Progenitor cell of endocrine pancreas (in vitro differentiated cells): ENCODE measurements at regions not wholly inside any gene's neighbourhood (a gene's known extent, or its start where the extent isn't known, plus 50 kb on each side); places are given as distances from the start of the nearest gene placed in this dataset.

Experiments used
- DNase-seq: peaks from one replicate; pipeline ENCODE4 v3.0.0; 2021; ENCODE audit warnings: low spot score; ENCODE audit not compliant: unreplicated experiment
- H3K27ac Mint-ChIP-seq: 2 replicates; pipeline ENCODE4 v1.8.0; 2021; ENCODE audit warnings: mild to moderate bottlenecking, moderate library complexity, mixed read lengths
- H3K27me3 Mint-ChIP-seq: 2 replicates; pipeline ENCODE4 v1.8.0; 2021; ENCODE audit warnings: mixed read lengths
- H3K36me3 Mint-ChIP-seq: 2 replicates; pipeline ENCODE4 v1.8.0; 2022; ENCODE audit warnings: mixed read lengths; ENCODE audit not compliant: insufficient read depth
- H3K4me1 Mint-ChIP-seq: 2 replicates; pipeline ENCODE4 v1.8.0; 2021; ENCODE audit warnings: low read depth, mixed read lengths
- H3K4me3 Mint-ChIP-seq: 2 replicates; pipeline ENCODE4 v1.8.0; 2021; ENCODE audit warnings: low read depth, mild to moderate bottlenecking, moderate library complexity, mixed read lengths
- H3K9me3 Mint-ChIP-seq: 2 replicates; pipeline ENCODE4 v1.8.0; 2021; ENCODE audit warnings: low read depth, mixed read lengths
- TF ChIP-seq, protein P1 (sequence below): fragments of 200-600 bp; sonication (generic); IDR thresholded peaks from one replicate; pipeline ENCODE4 v1.5.0; 2021; ENCODE audit warnings: antibody characterized with exemption, mild to moderate bottlenecking; ENCODE audit not compliant: unreplicated experiment

DNA sequence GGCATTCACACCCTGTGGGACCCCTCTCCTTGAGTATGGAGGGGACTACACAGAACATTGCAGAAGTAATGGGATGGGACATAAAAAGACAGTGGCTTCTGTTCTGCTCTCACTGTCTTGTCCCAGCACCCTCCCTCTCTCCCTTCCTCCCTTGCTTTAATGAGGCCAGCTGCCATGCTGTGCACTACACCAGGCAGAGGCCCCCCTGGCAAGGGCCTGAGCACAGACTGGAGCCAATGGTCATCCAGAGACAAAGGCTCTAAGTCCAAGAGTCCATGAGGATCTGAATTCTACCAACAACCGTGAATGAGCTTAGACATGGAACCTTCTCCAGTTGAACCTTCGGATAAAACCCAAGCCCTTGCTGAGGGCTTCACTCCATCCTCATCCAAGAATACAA lies 263.0 kb downstream of the NDUFA10 start:
- peaks cover 25% of the 10 kb centered on the region for H3K27me3 Mint-ChIP-seq
- no peaks in the 10 kb centered on the region for H3K9me3 Mint-ChIP-seq
- H3K4me3 Mint-ChIP-seq = no peak overlapping the region
- peaks cover 8% of the 10 kb centered on the region for H3K4me1 Mint-ChIP-seq
- DNase-seq = no peak
- TF ChIP-seq, protein P1, sequence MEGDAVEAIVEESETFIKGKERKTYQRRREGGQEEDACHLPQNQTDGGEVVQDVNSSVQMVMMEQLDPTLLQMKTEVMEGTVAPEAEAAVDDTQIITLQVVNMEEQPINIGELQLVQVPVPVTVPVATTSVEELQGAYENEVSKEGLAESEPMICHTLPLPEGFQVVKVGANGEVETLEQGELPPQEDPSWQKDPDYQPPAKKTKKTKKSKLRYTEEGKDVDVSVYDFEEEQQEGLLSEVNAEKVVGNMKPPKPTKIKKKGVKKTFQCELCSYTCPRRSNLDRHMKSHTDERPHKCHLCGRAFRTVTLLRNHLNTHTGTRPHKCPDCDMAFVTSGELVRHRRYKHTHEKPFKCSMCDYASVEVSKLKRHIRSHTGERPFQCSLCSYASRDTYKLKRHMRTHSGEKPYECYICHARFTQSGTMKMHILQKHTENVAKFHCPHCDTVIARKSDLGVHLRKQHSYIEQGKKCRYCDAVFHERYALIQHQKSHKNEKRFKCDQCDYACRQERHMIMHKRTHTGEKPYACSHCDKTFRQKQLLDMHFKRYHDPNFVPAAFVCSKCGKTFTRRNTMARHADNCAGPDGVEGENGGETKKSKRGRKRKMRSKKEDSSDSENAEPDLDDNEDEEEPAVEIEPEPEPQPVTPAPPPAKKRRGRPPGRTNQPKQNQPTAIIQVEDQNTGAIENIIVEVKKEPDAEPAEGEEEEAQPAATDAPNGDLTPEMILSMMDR = no peak
- H3K27ac Mint-ChIP-seq = no peak overlapping the region
- no peaks in the 10 kb centered on the region for H3K36me3 Mint-ChIP-seq

DNA sequence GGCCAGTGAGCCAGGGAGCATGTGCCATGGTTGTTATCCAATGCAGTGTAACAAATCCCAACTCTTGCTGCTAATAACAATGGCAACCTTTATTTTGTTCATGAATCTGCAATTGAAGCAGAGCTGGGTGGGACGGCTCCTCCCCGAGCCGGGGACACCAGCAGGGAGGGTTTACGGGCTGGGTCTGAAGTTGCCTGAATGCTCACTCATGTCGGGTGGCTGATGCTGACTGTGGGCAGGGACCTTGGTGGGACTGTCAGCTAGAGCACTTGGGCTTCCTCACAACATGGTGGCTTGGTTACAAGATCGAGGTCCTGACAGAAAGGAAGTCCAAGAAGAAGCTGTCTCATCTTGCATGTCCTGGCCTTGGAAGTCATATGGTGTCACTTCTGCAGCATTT lies 264.5 kb downstream of the NDUFA10 start:
- H3K27ac Mint-ChIP-seq = no peak overlapping the region
- H3K4me1 Mint-ChIP-seq = peaks cover 8% of the 10 kb centered on the region
- TF ChIP-seq, protein P1 = no peak
- H3K4me3 Mint-ChIP-seq = no peak overlapping the region
- H3K27me3 Mint-ChIP-seq = peaks cover 29% of the 10 kb centered on the region
- no peaks in the 10 kb centered on the region for H3K36me3 Mint-ChIP-seq
- H3K9me3 Mint-ChIP-seq = no peaks in the 10 kb centered on the region
- no peak for DNase-seq

DNA sequence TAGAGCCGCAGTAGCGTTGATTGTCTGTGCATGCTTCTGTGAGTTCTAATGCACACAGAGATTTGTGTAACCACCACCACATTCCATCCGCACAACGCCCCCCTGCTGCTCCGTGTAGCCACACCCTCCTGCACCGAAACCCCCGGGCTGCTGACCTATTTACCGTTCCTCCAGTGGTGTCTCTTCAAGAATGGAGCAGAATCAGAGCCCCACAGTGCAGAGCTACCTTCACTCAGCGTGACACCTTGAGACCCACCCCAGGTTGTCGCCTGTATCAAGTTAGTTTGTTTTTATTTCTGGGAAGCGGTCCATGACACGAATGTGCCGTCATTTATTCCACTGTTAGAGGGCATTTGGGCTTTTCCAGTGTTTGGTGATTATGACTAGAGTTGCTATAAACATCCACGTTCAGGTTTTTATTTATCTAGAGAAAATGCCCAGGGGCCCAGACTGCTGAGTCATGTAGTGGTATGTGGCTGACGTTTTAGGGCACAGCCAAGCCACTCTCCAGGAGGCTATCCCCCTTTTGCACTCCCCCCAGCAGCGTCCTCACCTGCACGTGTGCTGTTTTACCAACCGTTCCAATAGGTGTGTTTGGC lies 266.8 kb downstream of the NDUFA10 start:
- Mint-ChIP-seq H3K36me3 (no peaks in the 10 kb centered on the region), H3K27ac (peak overlapping the region; percentile 84), H3K4me1 (peaks cover 8% of the 10 kb centered on the region), H3K27me3 (peaks cover 27% of the 10 kb centered on the region), H3K4me3 (no peak overlapping the region), H3K9me3 (no peaks in the 10 kb centered on the region)
- TF ChIP-seq, protein P1 = no peak
- no peak for DNase-seq

DNA sequence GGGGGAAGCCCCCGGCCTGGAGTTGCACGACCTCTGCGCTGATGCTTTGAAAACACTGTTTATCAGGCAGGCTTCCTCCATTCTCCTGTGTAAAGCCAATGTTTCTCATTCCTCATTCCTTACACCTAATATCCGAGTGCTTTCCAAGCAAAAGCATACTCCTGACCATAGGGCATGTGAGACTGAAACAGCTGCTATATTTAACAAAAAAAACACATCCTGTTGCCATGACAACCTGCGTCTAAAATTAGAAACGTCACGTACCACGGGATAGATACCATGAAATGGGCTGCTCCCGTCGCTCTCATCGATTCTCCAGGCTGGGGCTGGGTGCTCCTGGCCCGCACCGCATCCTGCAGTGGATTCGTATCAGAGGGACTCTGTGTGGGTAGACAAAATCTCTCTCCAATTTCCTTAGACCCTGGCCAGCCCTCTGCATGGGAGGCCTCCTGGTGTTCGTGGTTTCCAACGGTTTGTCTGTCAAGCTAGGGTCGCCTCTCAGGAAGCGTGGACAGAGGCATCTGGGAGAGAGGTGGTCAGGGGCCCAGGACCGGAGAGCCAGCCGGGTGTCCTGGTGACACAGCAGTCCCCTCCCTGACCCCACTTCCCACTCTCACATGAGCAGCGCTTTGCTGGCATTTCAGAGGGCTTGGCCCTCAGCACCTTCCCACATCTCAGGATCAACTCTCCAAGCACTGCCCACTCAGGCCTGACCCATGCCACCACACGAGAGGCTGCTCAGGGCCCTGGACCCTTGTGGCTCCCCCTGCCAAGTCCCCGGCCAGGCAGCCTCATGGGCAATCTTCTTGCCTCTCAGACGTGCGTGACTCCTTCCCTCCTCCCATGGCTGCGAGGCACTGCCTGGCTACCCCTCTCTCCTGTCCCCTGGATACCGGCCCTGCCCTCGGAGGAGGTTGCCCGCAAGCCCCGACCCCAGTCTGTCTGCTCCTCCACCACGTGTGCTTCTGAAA lies 268.1 kb downstream of the NDUFA10 start:
- H3K4me1 Mint-ChIP-seq = peaks cover 8% of the 10 kb centered on the region
- TF ChIP-seq, protein P1 = no peak
- H3K36me3 Mint-ChIP-seq = no peaks in the 10 kb centered on the region
- H3K27me3 Mint-ChIP-seq = peaks cover 15% of the 10 kb centered on the region
- no peaks in the 10 kb centered on the region for H3K9me3 Mint-ChIP-seq
- no peak for DNase-seq
- H3K27ac Mint-ChIP-seq = no peak overlapping the region
- no peak overlapping the region for H3K4me3 Mint-ChIP-seq

DNA sequence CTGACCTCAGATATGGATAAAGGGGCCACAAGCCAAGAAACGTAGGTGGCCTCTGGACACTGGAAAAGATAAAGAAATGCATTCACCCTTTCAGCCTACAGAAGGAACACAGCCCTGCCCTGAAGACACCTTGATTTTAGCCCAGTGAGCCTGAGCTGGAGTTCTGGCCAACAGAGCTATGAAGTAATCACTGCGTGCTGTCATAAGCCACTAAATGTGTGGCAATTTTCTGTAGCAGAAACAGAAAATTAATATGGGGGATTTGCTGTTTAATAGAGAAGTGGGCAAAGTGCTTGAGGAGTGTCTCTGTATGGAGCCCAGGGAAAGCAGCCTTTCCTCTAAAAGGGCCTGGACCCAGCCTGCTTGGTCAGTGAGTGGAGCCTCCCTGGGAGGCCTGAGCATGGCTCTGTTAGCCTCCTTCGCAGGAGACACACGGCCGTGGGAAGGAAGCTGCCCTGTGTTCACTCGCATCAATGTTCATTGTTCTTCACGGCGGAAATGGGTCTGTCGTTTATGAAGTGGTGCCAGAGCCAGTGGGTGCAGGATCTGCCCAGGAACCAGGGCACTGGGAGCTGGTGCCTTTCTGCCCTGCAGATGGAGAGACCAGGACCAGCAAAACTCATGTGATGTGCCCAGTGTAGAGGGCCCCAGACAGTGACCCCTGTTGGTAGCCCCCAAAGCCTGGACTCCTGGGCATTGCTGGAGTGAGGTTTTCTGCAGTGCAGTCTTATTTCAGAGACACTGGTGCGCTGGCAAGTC lies 268.9 kb downstream of the NDUFA10 start:
- DNase-seq = no peak
- Mint-ChIP-seq H3K9me3 (no peaks in the 10 kb centered on the region), H3K27me3 (peaks cover 15% of the 10 kb centered on the region), H3K36me3 (no peaks in the 10 kb centered on the region), H3K27ac (no peak overlapping the region), H3K4me3 (no peak overlapping the region), H3K4me1 (peaks cover 8% of the 10 kb centered on the region)
- TF ChIP-seq, protein P1 = no peak
